Activated CD4-positive, alpha-beta T cell treated with anti-CD3 and anti-CD28 coated beads, Interleukin-2, amount 50 U/mL, for 48 hours (primary cell): ENCODE measurements at regions not wholly inside any gene's neighbourhood (a gene's known extent, or its start where the extent isn't known, plus 50 kb on each side); places are given as distances from the start of the nearest gene placed in this dataset.

ENCODE experiments used
- DNase-seq, 2 experiments: peaks; one replicate each; pipeline ENCODE4 v3.0.0-alpha.2; 2020

- DNase-seq = no peak
These were observed 278.5 kb upstream of the MAN1A1 start for GRCh38 chr6:119627908-119628669.

GRCh38 chr6:119626884-119627619, 277.5 kb upstream of the MAN1A1 start:
- no peak for DNase-seq

DNA sequence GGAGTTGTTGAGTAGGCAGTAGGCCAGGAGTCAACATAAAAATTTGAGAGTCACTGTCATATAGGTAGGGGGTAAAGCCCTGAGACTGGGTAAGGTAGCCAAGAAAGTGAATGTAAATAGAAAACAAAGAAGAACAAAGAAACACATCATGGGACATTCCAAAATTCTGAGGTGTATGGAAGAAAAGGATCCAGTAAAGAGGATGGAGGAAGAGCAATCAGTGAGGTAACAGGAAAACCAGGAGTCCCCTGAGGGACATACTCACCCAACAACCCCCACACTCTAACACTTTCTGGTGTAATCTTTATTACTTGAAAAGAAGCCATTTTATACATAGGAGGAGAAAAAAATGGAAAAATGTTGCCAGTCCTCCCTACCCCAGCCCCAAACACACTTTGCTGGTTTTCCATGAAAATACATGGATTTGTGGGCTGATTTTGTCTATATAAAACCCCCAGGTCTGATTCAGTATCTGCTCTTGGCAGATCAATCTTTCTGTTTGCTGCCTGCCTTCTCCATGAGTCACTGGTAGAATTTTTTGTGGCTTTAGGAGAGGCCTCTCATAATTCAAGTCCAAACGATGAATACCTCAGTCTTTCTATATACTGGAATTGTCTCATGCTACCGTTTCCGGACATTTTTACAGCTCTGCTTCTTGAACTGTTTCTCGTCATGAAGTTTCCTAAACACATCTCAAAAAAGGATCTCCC, 271.4 kb upstream of the MAN1A1 start:
- DNase-seq = no peak

DNA sequence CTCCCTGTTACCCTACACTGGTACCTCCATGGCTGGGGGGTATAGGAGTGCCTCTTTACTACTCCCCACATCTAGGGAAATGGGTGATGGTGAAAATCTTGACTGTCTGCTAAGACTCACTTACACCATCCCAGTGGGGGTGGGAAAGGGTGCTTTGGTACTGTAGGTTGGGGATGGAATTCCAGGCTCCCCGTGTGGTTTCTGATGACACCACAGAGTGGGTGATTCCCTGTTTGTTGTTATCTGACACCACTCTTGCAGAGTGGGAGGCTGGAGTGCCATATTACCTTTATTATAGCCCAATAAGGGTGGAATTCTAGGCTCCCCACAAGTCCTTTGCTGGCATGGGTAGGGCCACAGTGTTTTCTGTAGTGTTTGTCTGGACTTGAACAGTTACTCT, 264.6 kb upstream of the MAN1A1 start:
- DNase-seq = no peak

DNA sequence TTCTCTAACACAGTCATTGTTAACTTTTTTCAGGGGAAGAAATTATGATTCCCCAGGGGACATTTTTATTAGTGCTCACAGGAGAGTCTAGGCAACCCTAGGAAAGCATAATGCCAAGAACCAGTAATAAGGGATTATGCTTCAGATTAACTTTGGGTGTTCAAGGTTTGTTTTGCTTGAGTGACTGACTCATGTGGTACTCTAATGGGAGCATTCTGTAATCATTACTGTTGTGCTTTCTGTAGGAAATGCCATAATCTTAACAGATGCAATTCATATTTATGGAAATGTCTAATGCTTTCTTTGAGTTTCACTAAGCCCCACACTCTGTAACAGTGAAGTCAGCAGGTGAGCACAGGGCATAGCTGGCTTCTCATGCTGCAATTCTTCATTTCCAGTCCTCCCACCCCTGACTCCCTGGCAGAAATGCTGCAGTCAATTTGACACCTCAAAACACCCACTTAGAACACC, 263.4 kb upstream of the MAN1A1 start:
- no peak for DNase-seq

DNA sequence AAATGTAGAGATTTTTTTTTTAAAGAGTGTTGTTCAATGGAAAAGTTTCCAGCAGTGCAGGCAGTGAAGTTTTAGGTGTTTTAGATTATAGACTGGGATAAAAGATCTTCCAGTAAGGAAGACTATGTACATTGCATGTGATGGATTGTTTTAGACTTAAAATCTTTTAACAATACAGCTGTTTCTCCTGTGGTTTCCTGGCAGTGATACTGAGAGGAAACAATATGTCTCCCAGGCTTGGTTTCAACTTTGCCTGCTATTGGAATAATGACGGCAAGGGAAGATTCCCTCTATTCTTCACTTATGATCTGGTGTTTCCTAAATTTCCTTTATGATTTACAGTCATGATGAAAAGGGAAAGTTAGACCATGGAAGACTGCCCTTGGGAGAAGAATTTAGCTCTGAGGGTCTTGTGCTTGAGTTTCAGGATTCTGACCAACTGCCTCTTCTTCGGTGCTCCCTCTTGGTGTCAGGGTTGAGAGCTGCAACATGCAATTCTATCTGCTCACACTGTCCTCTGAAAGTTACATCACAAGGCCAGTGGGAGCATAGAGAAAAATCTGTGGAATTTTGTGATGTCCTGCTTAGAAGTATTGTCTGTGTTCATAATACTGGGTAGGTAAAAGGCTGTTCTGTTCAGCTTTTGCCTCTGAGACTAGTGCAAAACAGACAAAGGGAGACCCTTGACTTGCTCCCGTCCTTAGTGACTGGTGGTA, 262.8 kb upstream of the MAN1A1 start:
- DNase-seq = no peak

- DNase-seq = no peak
These were observed 261.2 kb upstream of the MAN1A1 start for GRCh38 chr6:119610754-119611153.

DNA sequence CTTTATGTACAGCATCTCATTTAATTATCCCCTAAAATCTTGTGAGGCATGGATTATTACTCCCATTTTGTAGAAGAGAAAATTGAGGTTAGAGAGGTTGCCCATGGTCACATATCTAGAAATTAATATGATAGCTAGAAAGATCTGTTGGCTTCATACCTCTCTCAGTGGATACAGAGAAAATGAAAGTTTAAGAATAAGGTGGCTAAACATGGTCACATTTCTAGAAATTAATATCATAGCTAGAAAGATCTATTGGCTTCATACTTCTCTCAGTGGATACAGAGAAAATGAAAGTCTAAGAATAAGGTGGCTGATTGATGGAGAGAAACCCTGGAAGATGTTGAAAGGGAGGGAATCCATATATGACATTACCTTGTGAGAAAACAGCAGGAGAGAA, 260.7 kb upstream of the MAN1A1 start:
- DNase-seq = no peak

- no peak for DNase-seq
These were observed 260.3 kb upstream of the MAN1A1 start for GRCh38 chr6:119609865-119610264.

DNA sequence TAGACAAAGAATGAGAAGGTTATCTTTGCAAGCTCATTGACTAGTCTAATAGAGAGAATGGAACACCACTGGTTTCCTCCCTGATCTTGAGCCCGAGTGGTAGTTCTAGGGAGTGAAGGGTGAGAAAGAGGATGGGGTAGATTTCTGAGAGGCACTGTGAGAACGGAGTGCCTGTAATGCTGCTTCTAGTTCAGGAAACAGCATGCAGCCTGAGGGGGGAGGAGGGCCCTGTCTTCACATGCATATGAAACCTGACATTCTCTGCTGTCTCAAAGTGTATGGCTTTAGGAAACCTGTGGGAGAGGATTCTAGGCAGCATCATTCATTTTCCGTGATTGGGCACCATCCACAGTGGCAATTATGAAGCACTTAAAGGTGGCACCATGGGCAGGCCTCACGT, 259.4 kb upstream of the MAN1A1 start:
- DNase-seq = no peak

DNA sequence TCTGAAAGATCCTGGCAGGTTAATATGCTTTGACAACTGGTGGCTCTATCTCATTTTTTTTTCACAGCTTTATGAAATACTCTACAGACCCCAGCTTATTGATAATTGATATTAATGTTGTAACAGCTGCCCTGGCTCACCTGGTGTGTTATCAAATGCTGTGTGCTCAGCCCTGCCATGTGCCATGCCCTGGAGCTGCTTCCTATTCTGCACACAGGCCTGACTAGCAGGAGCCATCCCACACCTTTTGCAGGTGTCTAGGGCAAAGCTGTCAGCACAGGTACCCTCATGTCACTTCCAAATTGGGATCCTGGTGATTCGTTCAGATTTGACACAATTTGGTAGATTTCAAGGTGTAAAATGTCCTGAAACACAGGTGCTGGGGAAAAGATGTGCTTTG, 254.6 kb upstream of the MAN1A1 start:
- no peak for DNase-seq

DNA sequence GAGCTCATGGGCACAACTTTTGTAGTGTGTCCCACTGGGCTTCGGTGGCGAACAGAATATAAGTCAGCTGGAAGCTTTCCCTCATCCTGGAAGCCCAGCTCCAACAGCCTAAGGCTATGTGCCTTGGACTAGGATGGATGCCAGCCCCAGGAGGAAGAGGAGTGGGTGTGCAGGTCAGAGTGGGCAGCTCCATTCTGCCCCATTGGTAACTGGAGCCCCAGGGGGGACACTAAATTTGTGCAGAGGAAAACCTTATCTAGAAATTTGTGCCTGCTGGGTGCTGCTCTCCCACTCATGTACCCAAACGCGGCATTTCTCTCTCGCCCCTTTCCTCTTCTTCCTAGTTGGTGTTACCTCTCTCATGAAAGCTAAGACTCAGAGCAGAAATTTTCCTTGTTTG, 253.9 kb upstream of the MAN1A1 start:
- no peak for DNase-seq

DNA sequence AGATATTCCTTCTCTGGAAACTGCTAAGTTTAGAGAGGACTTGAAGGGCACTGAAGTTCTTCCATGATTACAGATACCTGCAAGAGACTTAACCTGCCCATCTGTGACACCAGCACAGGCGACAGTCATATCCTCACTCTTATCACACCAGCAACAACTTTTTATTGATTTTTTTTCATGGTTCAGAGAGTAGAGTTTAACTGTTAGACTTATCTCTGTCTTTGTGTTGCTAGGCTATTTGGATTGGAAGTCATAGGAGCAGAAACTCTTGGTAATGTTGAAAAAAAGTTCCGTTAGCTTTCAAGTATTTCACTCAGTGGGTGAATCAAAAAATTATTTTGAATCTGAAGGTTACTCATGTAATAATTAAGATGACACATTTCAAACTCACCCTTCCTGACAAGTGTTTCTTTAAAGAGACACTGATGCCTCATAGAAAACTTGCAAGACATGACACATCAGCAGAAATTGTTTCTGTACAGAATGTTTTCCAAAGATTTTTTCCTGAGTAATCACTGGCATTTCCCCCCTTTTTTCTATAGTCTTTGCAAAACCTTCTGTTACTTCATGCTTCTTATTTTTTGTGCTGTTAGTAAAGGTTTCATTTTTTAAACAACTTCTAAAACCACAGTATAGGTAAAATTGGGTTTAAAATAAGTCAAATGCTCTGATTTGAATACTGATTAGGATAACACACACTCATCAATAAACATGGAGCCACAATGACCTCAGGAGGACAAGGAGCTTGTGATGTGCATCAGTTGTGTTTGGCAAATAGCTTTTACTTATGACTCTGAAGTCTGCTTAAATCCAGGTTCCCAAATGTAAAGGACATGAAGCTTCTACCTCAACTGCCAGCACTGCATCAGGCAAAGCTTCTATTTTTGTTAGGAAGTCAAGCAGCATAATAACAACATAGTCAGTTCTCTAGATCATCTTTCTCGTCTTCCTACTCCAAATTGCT, 252.9 kb upstream of the MAN1A1 start:
- no peak for DNase-seq

DNA sequence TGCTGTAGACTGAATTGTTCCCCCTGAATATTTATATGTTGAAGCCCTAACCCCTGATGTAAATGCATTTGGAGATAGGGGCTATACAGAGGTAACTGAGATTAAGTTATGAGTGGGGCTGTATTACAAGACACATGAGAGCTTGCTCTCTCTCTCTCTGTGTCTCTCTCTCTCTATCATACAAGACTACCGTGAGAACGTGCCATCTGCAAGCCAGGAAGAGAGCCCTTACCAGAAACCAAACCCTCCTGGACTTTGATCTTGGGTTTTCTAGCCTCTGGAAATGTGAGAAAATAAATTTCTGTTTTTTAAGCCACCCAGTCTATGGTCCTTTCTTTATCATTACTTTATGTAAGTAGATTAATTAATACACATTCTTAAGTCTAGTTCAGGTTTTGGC, 249.3 kb upstream of the MAN1A1 start:
- no peak for DNase-seq

DNA sequence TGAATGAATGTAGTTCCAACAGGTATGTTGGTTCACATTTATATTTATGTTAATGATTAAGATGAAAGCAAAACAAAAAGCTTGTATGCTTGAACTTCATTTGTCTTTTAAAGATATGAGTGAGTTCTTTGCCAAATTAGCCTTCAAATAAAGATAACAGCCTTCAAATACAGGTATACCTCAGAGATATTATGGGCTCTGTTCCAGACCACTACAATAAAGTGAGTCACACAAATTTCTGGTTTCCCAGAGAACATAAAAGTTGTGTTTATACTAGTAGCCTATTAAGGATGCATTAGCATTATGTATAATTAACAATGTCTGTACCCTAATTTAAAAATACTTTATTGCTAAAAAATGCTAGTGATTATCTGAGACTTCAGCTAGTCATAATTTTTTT, 245.3 kb upstream of the MAN1A1 start:
- DNase-seq = no peak

GRCh38 chr6:119591235-119591634, 241.7 kb upstream of the MAN1A1 start:
- no peak for DNase-seq

GRCh38 chr6:119590066-119590465, 240.5 kb upstream of the MAN1A1 start:
- no peak for DNase-seq

DNA sequence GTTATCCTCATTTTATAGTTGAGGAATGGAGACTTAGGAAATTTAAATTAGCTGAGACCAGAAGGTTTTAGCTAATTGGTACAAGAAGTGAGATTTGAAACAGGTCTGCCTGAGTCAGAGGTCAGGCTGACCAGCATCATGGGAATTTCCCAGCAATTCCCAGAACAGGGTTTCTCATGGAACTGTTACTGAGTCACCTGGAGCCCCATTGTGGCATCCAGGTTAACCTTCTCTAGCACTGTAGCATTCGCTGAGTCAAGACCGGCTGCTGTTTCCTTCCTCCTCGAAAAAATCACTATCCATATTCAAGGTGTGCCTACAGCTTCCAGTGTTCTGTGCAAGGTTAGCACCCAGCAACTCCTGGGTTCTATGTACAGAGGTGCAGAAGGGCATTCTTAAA, 238.0 kb upstream of the MAN1A1 start:
- DNase-seq = no peak

DNA sequence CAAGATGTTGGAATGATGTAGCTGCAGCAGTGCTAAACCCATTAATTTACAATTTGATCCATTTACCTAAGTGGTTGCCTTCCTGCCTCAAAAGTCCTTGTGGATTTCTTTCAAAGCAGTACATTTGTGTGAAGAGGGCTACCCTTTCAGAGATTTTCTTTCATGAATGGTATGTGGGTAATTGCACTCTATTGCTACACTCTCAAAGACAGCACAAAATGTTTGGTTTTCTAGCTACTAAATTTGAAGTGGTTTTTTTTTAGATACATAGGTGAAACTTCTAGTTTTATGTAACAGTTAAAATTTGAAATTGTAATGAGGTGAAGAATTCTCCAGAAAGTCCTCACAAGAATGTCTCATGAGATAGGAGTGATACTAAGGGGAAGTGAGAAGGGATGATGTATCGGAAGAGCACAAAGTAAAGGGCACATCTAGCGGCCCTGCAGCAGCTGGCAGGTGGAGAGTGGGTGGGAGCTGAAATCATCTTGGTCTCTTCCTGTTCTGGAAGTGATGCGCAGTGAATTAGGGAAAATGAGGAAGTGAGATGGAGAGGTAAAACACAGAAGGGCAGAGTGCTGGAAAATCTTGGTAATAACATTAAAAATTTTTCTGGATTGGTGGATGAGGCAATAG, 236.8 kb upstream of the MAN1A1 start:
- DNase-seq = no peak

- DNase-seq = no peak
These were observed 234.5 kb upstream of the MAN1A1 start for GRCh38 chr6:119584088-119584487.

- DNase-seq = no peak
These were observed 231.7 kb upstream of the MAN1A1 start for GRCh38 chr6:119581220-119581619.
